ENCODE measurements at regions not wholly inside any gene's neighbourhood (a gene's known extent, or its start where the extent isn't known, plus 50 kb on each side); places are given as distances from the start of the nearest gene placed in this dataset.

DNA sequence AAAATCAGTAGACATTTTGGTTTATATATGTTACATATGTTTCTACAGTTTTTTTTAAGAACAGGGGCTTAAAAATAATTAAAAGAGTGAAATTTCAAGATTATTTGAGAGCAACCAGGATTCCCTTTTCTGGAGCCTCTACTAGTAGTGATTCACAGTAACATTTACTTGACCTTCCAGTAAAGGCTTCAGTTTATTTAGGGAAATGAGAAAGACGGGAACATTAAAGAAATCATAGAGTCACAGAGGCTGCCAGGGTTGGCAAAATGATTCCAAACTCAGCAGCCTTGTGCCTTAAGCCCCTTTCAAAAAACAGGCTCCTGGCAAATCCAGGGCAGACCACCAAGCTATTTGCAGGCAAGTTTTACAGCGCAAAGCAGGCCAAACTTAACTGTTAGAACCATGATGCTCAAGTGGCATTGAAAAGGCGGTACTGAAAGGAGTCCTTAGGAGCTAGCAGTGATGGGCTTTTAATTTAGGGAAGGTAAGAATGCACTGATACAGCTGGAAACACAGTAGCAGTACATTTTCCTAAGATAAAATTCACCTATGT lies 201.1 kb upstream of the ADAMTS9 start:
- no peaks in the 10 kb centered on the region for H3K4me1 Mint-ChIP-seq (ENCODE audit: unreplicated experiment)
- H3K27ac Mint-ChIP-seq (ENCODE audit: unreplicated experiment) = no peak overlapping the region
- no peaks in the 10 kb centered on the region for H3K36me3 Mint-ChIP-seq (ENCODE audit: unreplicated experiment)
- DNase-seq (ENCODE audit: extremely low spot score, unreplicated experiment) = no peak
- peaks cover 8% of the 10 kb centered on the region for H3K27me3 Mint-ChIP-seq (ENCODE audit: unreplicated experiment)
- H3K9me3 Mint-ChIP-seq (ENCODE audit: unreplicated experiment) = peaks cover 6% of the 10 kb centered on the region
- no peak for TF ChIP-seq CTCF (IDR thresholded peaks at IDR 0.05)
- H3K4me3 Mint-ChIP-seq (ENCODE audit: unreplicated experiment) = no peak overlapping the region

DNA sequence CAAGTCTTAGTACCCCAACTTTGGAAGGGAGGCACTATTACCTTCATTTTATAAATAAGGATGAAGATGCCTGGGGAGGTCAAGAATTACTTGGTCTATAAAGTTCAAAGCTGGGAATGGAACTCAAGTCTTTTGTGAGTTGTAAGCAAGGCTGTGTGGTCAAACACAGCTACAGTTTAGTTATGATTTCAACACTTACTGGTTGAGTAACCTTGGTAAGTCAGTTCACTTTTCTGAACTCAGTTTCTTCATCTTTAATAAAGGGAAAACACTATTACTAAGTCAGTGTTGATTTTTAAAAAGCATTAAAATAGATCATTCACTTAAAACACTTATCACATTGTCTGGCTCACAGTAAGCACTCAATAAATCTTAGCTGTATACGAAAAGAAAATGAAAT lies 200.4 kb upstream of the ADAMTS9 start:
- Mint-ChIP-seq H3K4me1 (ENCODE audit: unreplicated experiment) (no peaks in the 10 kb centered on the region), H3K36me3 (ENCODE audit: unreplicated experiment) (no peaks in the 10 kb centered on the region), H3K27ac (ENCODE audit: unreplicated experiment) (no peak overlapping the region), H3K4me3 (ENCODE audit: unreplicated experiment) (no peak overlapping the region), H3K27me3 (ENCODE audit: unreplicated experiment) (peaks cover 8% of the 10 kb centered on the region), H3K9me3 (ENCODE audit: unreplicated experiment) (peaks cover 6% of the 10 kb centered on the region)
- TF ChIP-seq CTCF (IDR thresholded peaks at IDR 0.05) = no peak
- DNase-seq (ENCODE audit: extremely low spot score, unreplicated experiment) = no peak

GRCh38 chr3:64885055-64885454 lies 197.3 kb upstream of the ADAMTS9 start:
- no peak for DNase-seq (ENCODE audit: extremely low spot score, unreplicated experiment)
- Mint-ChIP-seq H3K4me1 (ENCODE audit: unreplicated experiment) (no peaks in the 10 kb centered on the region), H3K36me3 (ENCODE audit: unreplicated experiment) (no peaks in the 10 kb centered on the region), H3K4me3 (ENCODE audit: unreplicated experiment) (no peak overlapping the region), H3K9me3 (ENCODE audit: unreplicated experiment) (peaks cover 3% of the 10 kb centered on the region), H3K27ac (ENCODE audit: unreplicated experiment) (no peak overlapping the region), H3K27me3 (ENCODE audit: unreplicated experiment) (peaks cover 6% of the 10 kb centered on the region)
- no peak for TF ChIP-seq CTCF (IDR thresholded peaks at IDR 0.05)

DNA sequence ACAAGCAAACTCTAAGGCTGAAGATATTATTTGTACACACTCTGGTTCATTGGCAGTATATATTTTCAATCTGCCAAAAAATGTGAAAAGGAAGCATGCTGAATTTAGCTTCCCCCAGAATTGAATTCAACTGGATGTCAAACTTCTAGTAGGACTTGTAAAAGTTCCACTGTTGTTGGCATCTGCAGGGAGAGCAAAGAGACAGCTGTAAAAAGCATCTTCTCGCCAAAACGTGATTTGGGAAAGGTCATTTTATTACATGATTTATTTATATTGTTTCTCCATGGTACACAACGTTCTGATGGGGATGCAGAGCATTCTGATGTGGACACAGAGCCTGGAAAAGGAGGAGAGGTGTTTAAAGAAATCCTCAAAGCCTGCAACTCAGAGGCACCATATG lies 196.7 kb upstream of the ADAMTS9 start:
- Mint-ChIP-seq H3K27ac (ENCODE audit: unreplicated experiment) (no peak overlapping the region), H3K4me1 (ENCODE audit: unreplicated experiment) (no peaks in the 10 kb centered on the region), H3K9me3 (ENCODE audit: unreplicated experiment) (peaks cover 3% of the 10 kb centered on the region), H3K4me3 (ENCODE audit: unreplicated experiment) (no peak overlapping the region), H3K36me3 (ENCODE audit: unreplicated experiment) (no peaks in the 10 kb centered on the region), H3K27me3 (ENCODE audit: unreplicated experiment) (peaks cover 6% of the 10 kb centered on the region)
- no peak for TF ChIP-seq CTCF (IDR thresholded peaks at IDR 0.05)
- no peak for DNase-seq (ENCODE audit: extremely low spot score, unreplicated experiment)

DNA sequence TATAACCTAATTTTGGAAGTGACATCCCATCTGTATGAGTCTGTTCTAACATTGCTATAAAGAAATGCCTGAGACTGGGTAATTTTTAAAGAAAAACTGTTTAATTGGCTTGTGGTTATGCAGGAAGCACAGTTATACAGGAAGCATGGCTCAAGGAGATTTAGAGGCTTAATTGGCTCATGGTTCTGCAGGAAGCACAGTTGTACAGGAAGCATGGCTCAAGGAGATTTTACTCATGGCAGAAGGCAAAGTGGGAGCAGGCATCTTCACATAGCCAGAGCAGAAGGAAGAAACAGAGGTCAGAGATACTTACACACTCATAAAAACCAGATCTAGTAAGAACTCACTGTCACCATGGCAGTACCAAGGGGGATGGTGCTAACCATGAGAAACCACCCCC lies 193.1 kb upstream of the ADAMTS9 start:
- no peak for TF ChIP-seq CTCF (IDR thresholded peaks at IDR 0.05)
- Mint-ChIP-seq H3K4me1 (ENCODE audit: unreplicated experiment) (no peaks in the 10 kb centered on the region), H3K27me3 (ENCODE audit: unreplicated experiment) (no peaks in the 10 kb centered on the region), H3K4me3 (ENCODE audit: unreplicated experiment) (no peak overlapping the region), H3K36me3 (ENCODE audit: unreplicated experiment) (no peaks in the 10 kb centered on the region), H3K27ac (ENCODE audit: unreplicated experiment) (no peak overlapping the region), H3K9me3 (ENCODE audit: unreplicated experiment) (no peaks in the 10 kb centered on the region)
- DNase-seq (ENCODE audit: extremely low spot score, unreplicated experiment) = no peak

Data from osteocyte (in vitro differentiated cells).